PFSK-1 (cell line): ENCODE measurements at regions not wholly inside any gene's neighbourhood (a gene's known extent, or its start where the extent isn't known, plus 50 kb on each side); places are given as distances from the start of the nearest gene placed in this dataset.

Source experiments
- FOXP2 ChIP-seq: optimal IDR thresholded peaks from 2 replicates; pipeline ENCODE3; 2011; ENCODE audit warnings: borderline replicate concordance, control low read depth, inconsistent platforms; ENCODE audit not compliant: insufficient read depth; ENCODE audit errors: extremely low read length, extremely low read depth
- POLR2AphosphoS5 ChIP-seq: IDR thresholded peaks from 2 replicates; pipeline ENCODE4 v1.6.1; 2012; ENCODE audit warnings: low read depth, mild to moderate bottlenecking, control low read depth, low read length, moderate library complexity
- SIN3A ChIP-seq: IDR thresholded peaks from 2 replicates; pipeline ENCODE4 v1.6.1; 2012; ENCODE audit warnings: mild to moderate bottlenecking, low read length, moderate library complexity, borderline replicate concordance; ENCODE audit not compliant: insufficient read depth
- TAF1 ChIP-seq: IDR thresholded peaks from 2 replicates; pipeline ENCODE4 v1.6.1; 2012; ENCODE audit warnings: low read length, control low read depth, borderline replicate concordance; ENCODE audit not compliant: insufficient read depth
- TF ChIP-seq, protein P1 (sequence below), 2 experiments: IDR thresholded peaks; 2 replicates each; pipeline versions ENCODE4 v1.6.1 to v1.8.0; 2011 to 2012; ENCODE audit warnings: low read depth in 2 of 2, low read length in 2 of 2, control low read depth in 1 of 2, inconsistent platforms in 1 of 2, mild to moderate bottlenecking in 1 of 2, moderate library complexity in 1 of 2; ENCODE audit not compliant: insufficient read depth in 1 of 2

DNA sequence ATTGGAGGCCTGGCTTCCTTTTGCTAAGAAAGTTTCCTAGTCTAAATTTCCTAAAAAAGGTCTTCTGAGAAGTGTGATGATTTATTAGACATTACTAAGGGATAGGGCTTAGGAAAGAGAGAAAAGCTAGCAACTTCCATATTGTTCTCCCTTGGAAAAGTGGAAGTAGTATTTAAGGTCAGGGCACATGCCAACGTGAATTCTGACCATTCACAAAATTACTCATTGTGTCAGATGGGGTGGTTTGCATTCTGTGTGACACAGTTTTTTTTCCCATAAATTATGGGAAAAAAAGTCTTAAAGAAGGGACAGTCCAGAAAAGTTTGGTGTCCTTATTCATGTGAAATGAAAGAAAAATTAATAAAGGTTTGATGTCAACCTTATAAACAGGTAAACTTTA lies 110.0 kb upstream of the ARRDC3 start:
- TF ChIP-seq, protein P1, sequence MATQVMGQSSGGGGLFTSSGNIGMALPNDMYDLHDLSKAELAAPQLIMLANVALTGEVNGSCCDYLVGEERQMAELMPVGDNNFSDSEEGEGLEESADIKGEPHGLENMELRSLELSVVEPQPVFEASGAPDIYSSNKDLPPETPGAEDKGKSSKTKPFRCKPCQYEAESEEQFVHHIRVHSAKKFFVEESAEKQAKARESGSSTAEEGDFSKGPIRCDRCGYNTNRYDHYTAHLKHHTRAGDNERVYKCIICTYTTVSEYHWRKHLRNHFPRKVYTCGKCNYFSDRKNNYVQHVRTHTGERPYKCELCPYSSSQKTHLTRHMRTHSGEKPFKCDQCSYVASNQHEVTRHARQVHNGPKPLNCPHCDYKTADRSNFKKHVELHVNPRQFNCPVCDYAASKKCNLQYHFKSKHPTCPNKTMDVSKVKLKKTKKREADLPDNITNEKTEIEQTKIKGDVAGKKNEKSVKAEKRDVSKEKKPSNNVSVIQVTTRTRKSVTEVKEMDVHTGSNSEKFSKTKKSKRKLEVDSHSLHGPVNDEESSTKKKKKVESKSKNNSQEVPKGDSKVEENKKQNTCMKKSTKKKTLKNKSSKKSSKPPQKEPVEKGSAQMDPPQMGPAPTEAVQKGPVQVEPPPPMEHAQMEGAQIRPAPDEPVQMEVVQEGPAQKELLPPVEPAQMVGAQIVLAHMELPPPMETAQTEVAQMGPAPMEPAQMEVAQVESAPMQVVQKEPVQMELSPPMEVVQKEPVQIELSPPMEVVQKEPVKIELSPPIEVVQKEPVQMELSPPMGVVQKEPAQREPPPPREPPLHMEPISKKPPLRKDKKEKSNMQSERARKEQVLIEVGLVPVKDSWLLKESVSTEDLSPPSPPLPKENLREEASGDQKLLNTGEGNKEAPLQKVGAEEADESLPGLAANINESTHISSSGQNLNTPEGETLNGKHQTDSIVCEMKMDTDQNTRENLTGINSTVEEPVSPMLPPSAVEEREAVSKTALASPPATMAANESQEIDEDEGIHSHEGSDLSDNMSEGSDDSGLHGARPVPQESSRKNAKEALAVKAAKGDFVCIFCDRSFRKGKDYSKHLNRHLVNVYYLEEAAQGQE (IDR thresholded peaks at IDR 0.05; ENCODE audit: insufficient read depth in 1 of 2, low read depth in 2 of 2, low read length in 2 of 2) = no peak
- TF ChIP-seq POLR2AphosphoS5 (no peak), TAF1 (no peak), SIN3A (no peak), FOXP2 (no peak)
